ENCODE measurements at regions not wholly inside any gene's neighbourhood (a gene's known extent, or its start where the extent isn't known, plus 50 kb on each side); places are given as distances from the start of the nearest gene placed in this dataset.
A peak's percentile ranks its signal among the peaks of the same experiment; 100 is the strongest.

DNA sequence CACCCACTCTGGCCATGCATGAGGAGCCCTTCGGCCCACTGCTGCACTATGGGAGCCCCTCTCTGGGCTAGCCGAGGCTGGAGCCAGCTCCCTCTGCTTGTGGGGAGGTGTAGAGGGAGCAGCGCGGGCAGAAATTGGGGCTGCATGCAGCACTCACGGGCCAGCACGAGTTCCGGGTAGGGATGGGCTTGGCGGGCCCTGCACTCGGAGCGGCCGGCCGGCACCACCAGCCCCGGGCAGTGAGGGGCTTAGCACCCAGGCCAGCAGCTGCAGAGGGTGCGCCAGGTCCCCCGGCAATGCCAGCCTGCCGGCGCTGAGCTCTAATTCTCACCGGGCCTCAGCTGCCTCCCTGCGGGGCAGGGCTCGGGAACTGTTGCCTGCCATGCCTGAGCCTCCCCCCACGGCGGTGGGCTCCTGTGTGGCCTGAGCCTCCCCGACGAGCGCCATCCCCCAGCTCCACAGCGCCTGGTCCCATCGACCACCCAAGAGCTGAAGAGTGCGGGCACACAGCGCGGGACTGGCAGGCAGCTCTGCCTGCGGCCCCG, 209.0 kb downstream of the LTN1 start:
- DNase-seq: no peak

DNA sequence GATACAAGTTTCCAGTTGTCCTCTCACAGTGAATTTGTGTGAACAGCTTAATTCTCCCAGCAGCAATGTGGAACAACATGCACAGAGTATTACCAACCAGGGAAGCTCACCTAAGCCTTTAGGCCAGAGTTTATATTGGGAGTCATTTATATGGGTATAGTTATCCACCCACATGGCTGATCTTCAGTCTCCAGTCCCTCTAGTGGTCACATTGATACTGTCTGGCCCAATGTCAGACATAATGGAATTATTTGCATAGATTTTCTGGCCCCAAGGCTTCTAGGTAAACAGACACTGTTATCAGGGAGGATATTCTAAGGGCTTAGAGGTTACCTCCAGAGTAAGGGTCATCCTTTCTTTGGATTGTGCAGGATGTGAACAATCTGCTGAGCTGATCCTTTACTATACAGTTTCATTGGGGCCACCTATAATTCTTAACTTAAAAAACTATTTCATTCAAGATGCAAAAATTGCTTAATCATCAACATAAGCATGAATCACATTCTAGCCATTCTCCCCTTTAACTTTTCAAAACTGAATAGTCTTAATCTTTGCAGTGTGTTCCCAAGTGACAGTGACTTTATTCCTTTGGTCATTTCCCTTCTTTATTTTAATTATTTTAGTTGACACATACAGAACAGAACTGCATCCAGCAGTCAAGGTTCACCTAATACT, 210.9 kb downstream of the LTN1 start:
- DNase-seq: peak; percentile 3 to 15

DNA sequence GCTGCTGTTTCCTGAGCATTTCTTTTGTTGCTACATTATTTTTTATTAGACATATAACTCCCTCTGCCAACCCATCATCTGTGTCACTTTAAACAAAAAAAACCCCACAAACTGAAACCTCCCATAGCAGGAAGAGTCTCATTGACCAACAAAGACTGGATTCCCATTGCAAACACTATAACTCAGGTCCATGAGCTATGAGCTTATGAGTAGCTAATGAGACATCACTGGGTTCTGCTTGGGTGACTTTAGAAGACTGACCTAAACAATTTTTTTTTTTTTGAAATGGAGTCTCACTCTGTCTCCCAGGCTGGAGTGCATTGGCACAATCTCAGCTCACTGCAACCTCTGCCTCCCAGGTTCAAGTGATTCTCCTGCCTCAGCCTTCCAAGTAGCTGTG, 212.8 kb downstream of the LTN1 start:
- DNase-seq: no peak

DNA sequence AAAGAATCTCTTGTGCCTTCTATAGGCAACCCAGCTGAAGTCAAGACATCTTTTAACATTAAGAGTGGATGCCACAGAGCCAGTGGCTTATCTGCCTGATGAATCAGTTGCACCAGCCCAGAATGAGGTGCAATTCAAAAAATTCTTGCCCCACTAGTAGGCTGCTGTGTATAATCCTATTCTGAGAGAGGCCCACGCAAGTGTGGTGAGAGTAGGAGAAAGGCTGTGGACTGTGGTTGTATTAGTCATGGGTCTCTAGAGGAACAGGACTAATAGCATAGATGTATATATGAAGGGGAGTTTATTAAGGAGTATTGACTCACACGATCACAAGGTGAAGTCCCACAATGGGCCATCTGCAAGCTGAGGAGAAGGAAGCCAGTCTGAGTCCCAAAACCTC, 216.4 kb downstream of the LTN1 start:
- no peak for DNase-seq

DNA sequence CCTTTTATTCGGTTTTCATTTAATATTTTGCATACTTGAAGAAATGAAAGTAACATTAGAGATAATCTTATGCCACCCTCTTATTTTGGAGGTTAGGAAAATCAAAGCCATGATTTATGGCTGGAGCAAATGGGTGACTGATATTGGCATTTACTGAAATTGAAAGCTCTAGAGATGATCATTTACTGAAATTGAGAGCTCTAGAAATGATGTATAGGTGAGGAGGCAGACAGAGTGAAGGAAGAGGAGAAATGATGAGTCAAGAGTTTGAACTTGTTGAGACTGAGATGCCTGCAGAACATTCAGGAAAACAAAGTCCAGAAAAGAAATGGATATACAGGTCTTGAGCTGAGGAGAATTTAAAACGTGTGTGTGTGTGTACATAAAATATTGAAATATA, 217.6 kb downstream of the LTN1 start:
- DNase-seq: no peak

DNA sequence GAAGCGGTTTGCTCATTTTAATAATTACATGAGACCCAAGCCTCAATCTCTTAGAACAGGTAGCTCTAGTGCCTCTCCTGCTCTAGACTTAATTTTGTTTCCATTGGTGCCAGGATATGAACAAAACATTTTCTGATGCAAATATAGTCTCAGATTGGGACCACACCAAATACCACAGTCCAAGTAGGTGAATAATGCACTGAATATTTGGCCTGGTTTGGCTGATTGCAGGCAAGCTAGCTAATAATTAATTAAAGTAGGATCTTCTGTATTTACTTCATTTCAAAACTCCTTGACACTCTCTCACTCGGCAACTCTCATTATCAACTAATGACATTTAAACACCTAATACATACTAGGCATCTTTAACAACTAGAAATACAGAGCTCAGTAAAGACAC, 219.6 kb downstream of the LTN1 start:
- no peak for DNase-seq

DNA sequence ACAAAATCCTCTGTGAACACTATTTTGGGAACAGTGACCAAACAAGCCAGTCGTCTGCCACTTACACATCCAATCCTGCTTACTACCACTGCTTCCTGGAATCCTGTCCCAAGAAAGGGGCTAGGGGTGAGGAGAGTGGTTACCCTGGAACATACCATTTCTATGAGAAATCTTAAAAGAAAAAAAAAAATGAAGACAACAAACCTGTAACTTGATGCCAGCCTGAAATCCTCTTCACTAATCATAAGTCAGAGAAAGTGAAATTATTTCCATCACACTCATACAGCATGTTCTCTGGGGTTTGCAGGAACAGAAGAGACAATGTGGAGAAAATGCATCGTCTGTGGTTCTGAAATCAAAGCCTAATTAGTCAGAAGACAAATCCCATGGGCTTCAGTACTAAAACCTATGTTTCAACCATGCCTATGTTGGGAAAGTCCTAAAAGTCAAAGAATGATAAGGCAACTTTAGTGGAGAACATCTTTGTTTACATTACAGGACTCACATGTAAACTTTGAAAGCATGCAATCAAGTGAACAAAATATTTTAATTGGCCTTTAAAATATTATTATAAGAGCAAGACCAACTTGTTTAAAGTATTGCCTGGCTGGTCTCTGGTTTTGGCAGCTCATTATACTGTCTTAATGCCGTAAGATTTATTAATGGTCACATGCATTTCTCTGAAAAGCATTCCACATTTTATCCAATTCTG, 220.7 kb downstream of the LTN1 start:
- no peak for DNase-seq

DNA sequence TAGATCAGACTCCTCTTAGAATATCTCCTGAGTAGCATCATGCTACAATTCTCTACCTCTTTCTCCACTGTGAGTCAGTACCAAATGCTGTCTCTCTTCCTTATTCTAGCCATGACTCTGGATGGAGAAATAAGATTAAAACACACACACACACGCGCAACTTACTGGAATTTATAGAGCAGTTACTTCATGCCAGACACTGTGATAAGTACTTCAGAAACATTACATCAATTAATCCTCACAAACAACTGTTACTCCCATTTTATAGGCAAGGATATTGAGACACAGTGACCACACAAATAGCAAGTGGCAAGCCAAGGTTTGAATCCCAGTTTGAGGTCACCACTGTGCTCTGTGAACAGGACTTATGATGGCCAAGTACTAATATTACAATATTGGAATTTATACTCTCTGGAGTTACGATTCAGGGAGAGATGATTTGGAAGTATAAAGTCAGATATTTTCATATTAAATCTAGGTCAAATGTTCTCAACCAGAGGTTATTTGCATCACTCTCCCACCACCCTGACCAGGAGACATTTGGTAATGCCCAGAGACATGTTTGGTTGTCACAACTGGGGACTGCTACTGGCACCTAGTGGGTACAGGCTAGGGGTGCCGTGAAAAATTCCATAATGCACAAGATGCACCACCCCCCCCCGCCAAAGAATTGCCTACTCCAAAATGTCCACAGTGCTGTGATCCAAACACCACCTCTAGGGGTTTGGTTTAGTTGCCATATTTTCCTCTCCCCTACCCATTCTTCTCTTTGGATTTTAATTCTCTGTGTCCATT, 221.6 kb downstream of the LTN1 start:
- no peak for DNase-seq

DNA sequence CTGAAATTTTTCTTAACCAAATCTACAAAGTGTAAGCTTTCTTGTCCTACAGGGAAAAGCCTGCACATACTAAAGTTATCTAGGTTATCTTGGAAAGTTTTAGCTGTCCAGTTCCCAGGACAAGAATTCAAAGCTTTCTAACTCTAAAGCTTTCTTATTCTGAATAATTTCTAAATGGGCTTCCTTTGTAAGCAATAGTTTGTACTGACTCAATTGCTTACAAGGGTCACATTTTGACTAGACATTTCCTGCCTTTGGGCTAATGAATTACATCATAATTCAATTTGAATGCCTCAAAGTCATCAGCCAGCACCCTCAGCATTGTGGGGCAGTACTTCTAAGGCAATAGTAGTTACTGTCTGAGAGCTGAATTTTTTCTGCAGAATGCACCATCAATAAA, 223.0 kb downstream of the LTN1 start:
- DNase-seq: no peak

DNA sequence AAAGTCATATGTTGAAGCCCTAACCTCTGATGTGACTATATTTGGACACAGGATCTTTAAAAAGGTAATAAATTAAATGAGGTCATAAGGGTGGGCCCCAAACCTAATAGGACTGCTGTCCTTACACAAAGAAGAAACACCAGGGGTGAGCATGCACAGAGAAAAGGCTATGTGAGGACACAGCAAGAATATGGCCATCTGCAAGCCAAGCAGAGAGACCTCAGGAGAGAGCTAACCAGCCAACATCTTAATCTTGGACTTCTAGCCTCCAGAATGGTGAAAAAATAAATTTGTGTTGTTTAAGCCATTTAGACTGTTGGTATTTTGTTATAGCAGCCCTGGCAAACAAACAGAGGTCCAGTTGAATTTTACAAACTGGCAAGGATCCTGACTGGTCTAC, 223.9 kb downstream of the LTN1 start:
- DNase-seq: no peak

DNA sequence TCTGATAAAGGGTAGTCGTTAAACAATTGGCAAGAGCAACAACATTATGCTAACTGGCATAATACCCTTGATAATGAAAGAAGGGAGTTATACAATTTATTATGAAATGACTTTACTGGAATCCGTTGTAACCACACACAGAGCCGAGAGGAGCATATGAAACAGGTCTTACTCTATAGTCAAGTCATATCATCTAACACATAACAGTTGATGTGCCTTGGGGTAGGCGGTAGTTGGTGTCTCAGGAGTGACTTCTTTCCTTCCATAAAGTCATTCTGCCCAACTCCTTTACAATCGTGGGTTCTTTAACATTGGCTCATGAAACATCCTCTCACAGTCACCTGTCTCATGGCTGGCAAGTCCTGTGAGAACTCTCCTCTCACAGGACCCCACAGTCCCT, 225.2 kb downstream of the LTN1 start:
- DNase-seq: no peak

DNA sequence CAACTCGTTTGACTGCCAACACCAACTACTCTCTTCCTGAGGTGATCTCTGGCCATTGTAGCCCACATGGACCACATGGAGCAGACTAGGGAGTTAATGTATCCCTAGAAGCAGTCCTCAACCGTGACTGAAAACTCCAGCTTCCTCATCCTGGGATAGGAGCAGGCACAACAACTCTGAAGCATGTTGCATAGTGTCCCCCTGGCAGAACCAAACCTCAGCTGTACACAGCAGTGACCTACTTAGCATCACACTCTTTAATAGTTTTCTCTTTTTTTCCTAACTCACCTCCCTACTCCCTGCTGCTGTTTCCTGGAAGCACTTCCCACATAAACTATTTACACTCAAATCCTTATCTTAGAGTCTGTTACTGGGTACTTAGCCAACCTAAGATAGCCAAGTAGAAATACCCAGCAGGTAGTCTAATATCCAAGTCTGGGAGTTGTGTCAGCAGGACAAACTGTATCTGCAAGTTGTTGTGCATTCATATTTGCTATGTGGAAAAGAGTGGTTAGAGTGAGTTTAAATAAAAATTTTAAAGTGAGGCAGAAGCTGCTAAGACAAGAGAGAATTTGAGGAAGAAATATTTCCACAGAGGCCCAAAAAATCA, 228.8 kb downstream of the LTN1 start:
- DNase-seq: no peak

DNA sequence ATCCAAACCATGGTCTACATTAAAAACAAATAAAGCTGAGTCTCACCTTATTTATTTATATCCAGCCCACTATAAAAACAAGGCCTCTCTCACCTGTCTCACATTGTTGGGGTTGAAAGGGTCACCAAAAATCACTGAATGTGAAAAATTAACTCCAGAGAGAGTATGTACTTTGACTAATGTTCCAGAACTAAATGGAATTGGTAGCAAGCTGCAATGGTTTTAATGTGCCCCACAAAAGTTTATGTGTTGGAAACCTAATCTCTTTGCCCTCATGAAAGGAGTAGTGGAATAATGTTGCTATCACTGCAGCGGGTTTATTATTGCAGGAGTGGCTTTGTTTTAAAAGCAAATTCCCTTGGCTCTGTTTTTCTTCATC, 230.3 kb downstream of the LTN1 start:
- no peak for DNase-seq

DNA sequence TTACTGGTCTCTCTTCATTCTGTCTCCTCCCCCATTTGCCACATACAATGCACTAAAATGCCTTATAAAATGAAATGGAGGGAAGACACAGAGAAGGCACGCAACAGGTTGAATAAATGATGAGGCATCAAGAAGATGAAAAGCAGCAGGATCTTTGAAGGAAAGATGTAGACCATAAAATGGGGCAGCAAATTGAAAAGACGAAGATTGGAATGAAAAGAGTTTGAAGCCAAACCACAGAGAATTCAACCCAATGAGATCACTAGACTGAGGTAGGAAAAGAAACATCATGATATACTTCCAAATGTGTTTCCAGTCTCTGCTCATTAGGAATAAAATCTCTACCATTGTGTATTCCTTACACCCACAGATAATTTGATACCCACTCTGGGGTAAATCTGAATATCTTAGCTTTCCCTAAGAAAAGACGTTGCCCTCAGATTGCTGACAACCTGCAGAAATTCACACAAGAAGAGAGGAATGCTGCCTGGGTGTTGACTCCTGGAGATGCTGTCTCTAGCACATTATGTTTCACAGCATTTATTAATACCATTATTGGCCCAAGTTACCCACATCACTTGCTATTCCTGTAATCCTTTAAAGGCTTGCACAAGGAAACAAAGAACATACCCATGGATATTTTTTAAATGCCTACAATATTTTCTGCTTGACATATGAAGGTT, 230.9 kb downstream of the LTN1 start:
- DNase-seq: no peak

DNA sequence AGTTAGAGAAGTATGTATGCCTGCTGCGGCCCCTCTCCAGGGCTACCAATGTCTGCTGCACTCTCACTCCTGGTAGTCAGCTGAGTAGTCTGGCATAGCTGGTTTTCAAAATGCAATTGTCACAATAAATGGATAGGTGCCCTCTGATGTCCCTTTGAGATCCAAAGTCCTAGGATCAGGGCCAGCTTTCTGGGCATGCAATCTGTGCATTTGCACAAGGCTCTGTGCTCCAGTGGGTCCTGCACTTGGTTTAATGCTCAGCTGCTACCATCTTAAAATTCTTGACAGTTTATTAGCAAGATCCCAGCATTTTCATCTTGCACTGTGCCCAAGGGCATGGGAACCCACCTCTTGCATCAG, 233.8 kb downstream of the LTN1 start:
- no peak for DNase-seq

DNA sequence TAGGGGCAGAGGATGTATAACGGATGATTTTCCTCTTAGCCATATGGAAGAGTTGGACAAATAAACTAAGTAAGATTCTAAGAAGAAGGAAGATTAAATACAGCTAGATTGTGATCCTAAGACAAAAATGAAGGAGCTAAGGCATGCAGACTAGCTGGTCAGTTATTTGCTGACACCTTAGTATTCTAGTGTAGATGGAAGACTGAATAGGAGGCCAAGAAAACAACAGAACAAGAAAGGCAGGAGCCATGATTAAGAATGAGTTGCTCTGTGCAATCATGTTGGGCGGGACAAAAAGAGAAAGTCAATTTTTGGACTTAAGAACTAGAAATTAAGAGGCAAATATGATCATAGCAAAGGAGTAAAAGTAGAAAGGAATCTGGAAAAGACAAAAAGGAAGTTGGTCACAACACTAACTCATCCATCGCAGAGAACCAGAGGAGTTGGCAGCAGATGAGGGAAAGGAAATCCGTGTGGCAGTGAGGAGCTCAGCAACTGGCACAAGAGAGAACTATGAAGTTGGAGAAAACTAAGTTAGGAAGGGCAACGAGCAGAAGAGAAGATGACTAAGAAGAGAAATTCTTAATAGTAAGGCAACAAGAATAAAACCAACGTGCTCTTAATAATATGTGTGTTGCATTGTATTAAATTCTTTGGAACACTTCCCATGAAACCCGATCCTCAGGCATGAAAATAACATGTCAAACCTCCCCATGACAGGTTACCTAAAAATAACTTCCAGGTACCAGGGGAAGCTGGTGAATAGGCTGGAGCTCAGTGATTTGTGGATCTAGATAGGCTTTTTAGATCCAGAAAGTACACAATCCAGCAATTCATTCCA, 234.4 kb downstream of the LTN1 start:
- DNase-seq: no peak

DNA sequence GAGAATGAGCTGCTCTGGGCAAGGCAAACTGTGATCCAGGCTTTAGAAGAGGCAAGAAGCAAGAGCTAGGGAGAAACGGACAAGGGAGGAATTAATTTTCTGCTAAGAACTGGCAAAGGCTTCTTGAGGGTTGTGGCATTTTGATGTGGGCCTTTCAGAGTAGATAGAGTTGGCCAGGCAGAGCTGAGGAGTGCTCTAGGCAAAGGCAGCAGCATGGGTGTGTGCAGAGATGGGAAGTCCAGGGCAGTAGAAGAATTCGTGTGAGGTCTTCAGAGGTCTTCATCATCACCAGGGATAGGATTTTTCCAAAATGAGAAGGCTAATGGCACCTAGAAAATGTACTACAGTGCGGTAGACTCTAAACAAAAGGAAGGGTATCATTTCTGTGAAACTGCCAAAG, 237.8 kb downstream of the LTN1 start:
- DNase-seq: no peak

DNA sequence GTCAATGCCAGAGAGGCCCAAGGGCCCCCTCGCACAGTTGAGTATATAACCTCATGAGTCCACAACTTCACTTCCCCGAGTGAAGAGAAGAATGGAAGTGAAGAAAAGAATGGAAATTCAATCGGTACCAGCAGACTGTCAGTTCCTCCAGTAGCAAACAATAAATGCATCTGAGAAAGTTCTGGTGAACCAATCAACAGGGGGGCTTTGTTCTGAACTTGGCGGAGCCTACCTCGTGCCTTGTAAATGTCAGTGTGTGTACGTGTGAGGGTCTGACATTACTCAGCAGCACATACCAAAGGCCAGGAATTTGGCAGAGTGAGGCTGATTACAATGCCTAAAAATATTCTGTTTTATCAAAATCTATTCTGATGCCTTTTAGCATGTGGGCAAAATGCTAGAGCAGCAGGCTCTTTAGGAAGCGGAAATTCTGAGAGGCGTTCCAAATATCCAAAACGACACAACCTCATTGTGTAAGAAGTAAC, 238.5 kb downstream of the LTN1 start:
- DNase-seq: no peak

DNA sequence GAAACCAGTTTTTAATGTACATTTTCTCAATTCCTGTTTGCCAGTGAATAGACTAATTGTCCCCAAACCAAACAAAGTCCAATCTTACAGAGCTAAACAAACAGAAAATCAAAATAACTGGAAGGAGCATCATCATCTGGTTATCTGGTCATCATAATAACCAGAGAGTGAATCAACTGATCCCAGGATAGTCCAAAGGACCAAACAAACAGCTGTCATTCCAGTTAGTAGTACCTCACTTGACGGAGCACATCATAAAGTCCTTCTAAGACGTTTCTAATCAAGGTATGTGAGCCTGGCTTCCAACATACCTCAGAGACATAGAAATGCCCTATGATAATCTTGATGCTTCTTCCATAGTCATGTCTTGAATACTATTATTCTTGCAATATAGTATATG, 240.5 kb downstream of the LTN1 start:
- DNase-seq: no peak

DNA sequence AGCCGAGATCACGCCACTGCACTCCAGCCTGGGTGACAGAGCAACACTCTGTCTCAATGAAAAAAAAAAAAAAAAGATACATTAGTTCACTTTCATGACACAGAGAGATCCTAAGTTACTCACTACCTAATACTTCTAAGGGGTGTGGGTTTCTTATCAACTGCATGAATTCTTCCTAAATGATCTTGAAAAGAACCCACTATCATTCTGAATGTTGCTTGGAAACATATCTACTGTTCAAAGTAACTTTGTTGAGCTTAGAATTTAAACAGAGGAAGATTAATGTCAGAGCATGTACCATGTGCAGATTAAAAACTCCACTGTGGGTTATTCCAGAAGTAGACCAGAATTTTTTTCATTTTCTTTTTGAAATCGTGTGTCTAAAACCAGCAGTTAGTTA, 241.5 kb downstream of the LTN1 start:
- DNase-seq: no peak

DNA sequence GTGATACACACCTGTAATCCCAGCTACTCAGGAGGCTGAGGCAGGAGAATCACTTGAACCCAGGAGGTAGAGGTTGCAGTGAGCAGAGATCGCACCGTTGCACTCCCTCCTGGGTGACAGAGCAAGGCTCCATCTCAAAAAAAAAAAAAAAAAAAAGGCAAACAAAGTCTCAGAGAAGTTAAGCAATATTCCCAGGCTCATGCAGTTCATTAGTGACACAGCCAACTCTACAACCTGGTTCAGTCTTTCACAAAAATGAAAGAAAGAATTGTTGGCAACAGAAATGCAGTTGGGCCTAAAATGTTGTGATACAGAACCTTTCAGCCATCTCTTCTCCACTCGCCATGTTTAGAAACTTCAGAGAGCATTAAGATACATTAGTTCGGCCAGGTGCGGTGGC, 242.1 kb downstream of the LTN1 start:
- no peak for DNase-seq

DNA sequence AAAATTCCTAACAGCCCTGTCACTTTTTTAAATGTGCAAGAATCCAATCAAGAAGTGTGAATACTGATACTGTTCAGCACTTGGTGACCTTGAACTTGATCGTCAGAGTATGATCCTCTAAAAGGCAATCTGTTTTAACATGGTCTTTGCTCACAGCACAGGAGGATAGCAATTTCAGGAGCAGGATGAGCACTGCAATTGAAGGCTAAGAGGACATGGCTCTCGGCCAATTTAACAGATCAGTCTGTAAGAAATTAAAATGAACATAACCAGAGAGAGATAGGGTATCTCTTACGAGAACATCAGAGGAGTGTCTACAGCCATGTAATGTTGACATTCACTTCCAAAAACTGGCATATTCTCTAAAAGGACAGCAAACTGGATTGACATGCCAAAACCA, 243.1 kb downstream of the LTN1 start:
- DNase-seq: no peak

Measured in AML-193 (cell line).